ENCODE measurements at regions not wholly inside any gene's neighbourhood (a gene's known extent, or its start where the extent isn't known, plus 50 kb on each side); places are given as distances from the start of the nearest gene placed in this dataset.

GRCh38 chr3:127103080-127103479, 89.9 kb upstream of the PRR23E start:
- H3K27ac ChIP-seq (ENCODE audit: low read depth, low read length), result no peak overlapping the region
- H3K4me3 ChIP-seq (ENCODE audit: insufficient read depth, low read length, poor library complexity, severe bottlenecking), result no peak overlapping the region
- H2AFZ ChIP-seq (ENCODE audit: low read depth, low read length, severe bottlenecking), result no peak overlapping the region

GRCh38 chr3:127104586-127104985, 88.3 kb upstream of the PRR23E start:
- Histone ChIP-seq H3K4me2 (ENCODE audit: low read depth, low read length, poor library complexity, severe bottlenecking) (no peak overlapping the region), H3F3A (ENCODE audit: insufficient read depth) (no peaks in the 10 kb centered on the region), H2AFZ (ENCODE audit: low read depth, low read length, severe bottlenecking) (no peak overlapping the region), H4K20me1 (ENCODE audit: low read depth, low read length) (no peaks in the 10 kb centered on the region), H3K36me3 (ENCODE audit: low read length) (no peaks in the 10 kb centered on the region), H3K27ac (ENCODE audit: low read depth, low read length) (no peak overlapping the region), H3K4me3 (ENCODE audit: insufficient read depth, low read length, poor library complexity, severe bottlenecking) (no peak overlapping the region), H3K79me2 (ENCODE audit: insufficient read depth, low read length) (no peaks in the 10 kb centered on the region), H3K9me2 (replicated peaks; ENCODE audit: insufficient read depth, low read length) (no peaks in the 10 kb centered on the region), H3K27me3 (ENCODE audit: low read length) (no peaks in the 10 kb centered on the region), H3K9me3 (ENCODE audit: insufficient read depth, low read length) (no peaks in the 10 kb centered on the region), H3K9ac (ENCODE audit: low read length) (no peak overlapping the region)
- TF ChIP-seq EZH2phosphoT487 (conservative IDR thresholded peaks at IDR 0.05; ENCODE audit: low read length) (no peak), CTCF (IDR thresholded peaks at IDR 0.05; ENCODE audit: insufficient read depth, low read length, poor library complexity, severe bottlenecking) (no peak)

More at GRCh38 chr3:127103080-127103479, 89.9 kb upstream of the PRR23E start:
- no peaks in the 10 kb centered on the region for H3K36me3 ChIP-seq (ENCODE audit: low read length)
- H3K9me3 ChIP-seq (ENCODE audit: insufficient read depth, low read length), result no peaks in the 10 kb centered on the region
- H3K4me2 ChIP-seq (ENCODE audit: low read depth, low read length, poor library complexity, severe bottlenecking), result no peak overlapping the region
- H3K9me2 ChIP-seq (replicated peaks; ENCODE audit: insufficient read depth, low read length), result no peaks in the 10 kb centered on the region
- no peak overlapping the region for H3K9ac ChIP-seq (ENCODE audit: low read length)
- TF ChIP-seq CTCF (IDR thresholded peaks at IDR 0.05; ENCODE audit: insufficient read depth, low read length, poor library complexity, severe bottlenecking) (no peak), EZH2phosphoT487 (conservative IDR thresholded peaks at IDR 0.05; ENCODE audit: low read length) (no peak)
- H3K79me2 ChIP-seq (ENCODE audit: insufficient read depth, low read length), result no peaks in the 10 kb centered on the region
- no peaks in the 10 kb centered on the region for H3F3A ChIP-seq (ENCODE audit: insufficient read depth)
- no peaks in the 10 kb centered on the region for H4K20me1 ChIP-seq (ENCODE audit: low read depth, low read length)
- H3K27me3 ChIP-seq (ENCODE audit: low read length), result no peaks in the 10 kb centered on the region

GRCh38 chr3:127105587-127105986, 87.3 kb upstream of the PRR23E start:
- no peak overlapping the region for H3K4me2 ChIP-seq (ENCODE audit: low read depth, low read length, poor library complexity, severe bottlenecking)
- no peaks in the 10 kb centered on the region for H3K9me3 ChIP-seq (ENCODE audit: insufficient read depth, low read length)
- H3K36me3 ChIP-seq (ENCODE audit: low read length), result no peaks in the 10 kb centered on the region
- no peak overlapping the region for H3K27ac ChIP-seq (ENCODE audit: low read depth, low read length)
- no peaks in the 10 kb centered on the region for H4K20me1 ChIP-seq (ENCODE audit: low read depth, low read length)
- H3K4me3 ChIP-seq (ENCODE audit: insufficient read depth, low read length, poor library complexity, severe bottlenecking), result no peak overlapping the region
- H3K27me3 ChIP-seq (ENCODE audit: low read length), result no peaks in the 10 kb centered on the region
- no peaks in the 10 kb centered on the region for H3K9me2 ChIP-seq (replicated peaks; ENCODE audit: insufficient read depth, low read length)
- no peaks in the 10 kb centered on the region for H3F3A ChIP-seq (ENCODE audit: insufficient read depth)
- no peak overlapping the region for H3K9ac ChIP-seq (ENCODE audit: low read length)
- H3K79me2 ChIP-seq (ENCODE audit: insufficient read depth, low read length), result no peaks in the 10 kb centered on the region
- no peak for TF ChIP-seq EZH2phosphoT487 (conservative IDR thresholded peaks at IDR 0.05; ENCODE audit: low read length)
- no peak for TF ChIP-seq CTCF (IDR thresholded peaks at IDR 0.05; ENCODE audit: insufficient read depth, low read length, poor library complexity, severe bottlenecking)
- H2AFZ ChIP-seq (ENCODE audit: low read depth, low read length, severe bottlenecking), result no peak overlapping the region

All from SU-DHL-6 (cell line).